22Rv1 (cell line): ENCODE measurements at regions not wholly inside any gene's neighbourhood (a gene's known extent, or its start where the extent isn't known, plus 50 kb on each side); places are given as distances from the start of the nearest gene placed in this dataset.
"Not testable (repeated sequence)": the region's sequence is repeated elsewhere in the genome, so short reads cannot be mapped to it uniquely, and the experiment has no call there.

Experiments used
- ZFX ChIP-seq: fragments of 450-650 bp; IDR thresholded peaks from 2 replicates; pipeline ENCODE4 v1.6.1; 2017; ENCODE audit warnings: antibody characterized with exemption, borderline replicate concordance
- TF ChIP-seq, protein P1 (sequence below): fragments of 450-650 bp; IDR thresholded peaks from 2 replicates; pipeline ENCODE4 v1.5.1; 2017; ENCODE audit warnings: mild to moderate bottlenecking

DNA sequence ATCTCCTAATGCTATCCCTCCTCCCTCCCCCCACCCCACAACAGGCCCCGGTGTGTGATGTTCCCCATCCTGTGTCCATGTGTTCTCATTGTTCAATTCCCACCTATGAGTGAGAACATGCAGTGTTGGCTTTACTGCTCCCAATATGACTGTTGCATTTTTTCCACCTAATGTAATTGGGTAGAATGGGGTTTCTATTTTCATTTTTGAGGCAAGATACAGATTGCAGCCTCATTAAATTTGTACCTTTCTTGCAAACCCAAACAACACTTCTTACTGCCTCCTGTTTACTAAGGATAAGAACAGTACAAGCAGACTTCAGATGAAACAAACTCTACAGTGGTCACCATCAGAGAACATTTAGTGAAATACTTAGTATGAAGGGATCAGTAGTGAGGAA is 187.0 kb upstream of the RPL34 start:
- TF ChIP-seq, protein P1, sequence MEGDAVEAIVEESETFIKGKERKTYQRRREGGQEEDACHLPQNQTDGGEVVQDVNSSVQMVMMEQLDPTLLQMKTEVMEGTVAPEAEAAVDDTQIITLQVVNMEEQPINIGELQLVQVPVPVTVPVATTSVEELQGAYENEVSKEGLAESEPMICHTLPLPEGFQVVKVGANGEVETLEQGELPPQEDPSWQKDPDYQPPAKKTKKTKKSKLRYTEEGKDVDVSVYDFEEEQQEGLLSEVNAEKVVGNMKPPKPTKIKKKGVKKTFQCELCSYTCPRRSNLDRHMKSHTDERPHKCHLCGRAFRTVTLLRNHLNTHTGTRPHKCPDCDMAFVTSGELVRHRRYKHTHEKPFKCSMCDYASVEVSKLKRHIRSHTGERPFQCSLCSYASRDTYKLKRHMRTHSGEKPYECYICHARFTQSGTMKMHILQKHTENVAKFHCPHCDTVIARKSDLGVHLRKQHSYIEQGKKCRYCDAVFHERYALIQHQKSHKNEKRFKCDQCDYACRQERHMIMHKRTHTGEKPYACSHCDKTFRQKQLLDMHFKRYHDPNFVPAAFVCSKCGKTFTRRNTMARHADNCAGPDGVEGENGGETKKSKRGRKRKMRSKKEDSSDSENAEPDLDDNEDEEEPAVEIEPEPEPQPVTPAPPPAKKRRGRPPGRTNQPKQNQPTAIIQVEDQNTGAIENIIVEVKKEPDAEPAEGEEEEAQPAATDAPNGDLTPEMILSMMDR = not testable (repeated sequence)
- TF ChIP-seq ZFX = not testable (repeated sequence)
